ENCODE measurements at regions not wholly inside any gene's neighbourhood (a gene's known extent, or its start where the extent isn't known, plus 50 kb on each side); places are given as distances from the start of the nearest gene placed in this dataset.

DNA sequence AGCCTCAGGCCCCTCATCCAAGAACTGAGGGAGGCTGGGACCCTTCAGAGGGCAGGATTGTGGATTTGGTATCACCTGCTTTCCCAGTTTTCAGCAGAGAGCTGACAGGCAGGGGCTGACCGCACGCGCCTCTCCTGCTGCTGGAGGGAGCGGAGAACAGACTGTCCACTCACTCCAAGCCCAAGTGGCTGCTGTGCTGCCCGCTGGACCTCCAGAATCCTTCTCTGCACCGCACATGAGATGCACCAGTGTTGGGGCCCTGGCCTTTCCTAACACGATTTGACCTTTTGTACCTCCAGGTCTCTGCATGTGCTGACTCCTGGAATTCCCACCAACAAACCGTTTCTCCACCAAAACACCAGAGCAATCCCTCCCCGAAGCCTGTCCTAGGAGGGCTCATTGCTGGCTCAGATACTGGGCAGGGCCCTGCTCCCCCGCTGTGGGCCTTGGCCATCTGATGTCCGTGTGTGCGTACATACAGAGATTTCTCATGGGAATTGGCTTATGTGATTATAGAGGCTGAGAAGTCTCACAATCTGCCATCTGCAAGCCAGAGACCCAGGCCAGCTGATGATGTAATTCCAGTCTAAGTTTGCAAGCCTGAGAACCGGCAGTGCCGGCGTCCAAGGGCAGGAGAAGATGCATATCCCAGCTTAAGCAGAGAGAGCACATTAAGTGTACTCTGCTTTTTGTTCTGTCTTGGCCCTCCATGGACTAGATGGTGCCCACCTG lies 141.7 kb downstream of the GADD45G start:
- peaks cover 77% of the 10 kb centered on the region for H3K4me1 ChIP-seq (ENCODE audit: insufficient read depth, low read length)

DNA sequence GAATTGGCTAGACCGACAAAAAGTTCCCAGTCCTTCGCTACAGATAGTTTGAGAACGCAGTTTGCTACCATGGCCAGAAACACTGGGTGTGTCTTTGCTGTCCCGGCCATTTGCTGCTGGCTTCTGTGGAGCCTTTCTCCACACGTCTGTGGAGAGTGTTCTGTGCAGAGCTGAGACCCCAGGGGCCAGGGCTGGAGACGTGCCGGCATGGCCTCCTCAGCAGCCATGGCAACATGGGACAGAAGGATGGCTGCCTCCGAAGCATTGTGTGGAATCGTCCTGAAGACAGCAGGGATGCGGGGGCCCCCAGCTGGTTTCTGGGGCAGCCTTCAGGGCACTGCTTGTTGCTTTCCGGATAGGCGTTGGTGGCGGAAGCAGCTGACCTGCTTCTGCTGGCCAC lies 142.8 kb downstream of the GADD45G start:
- ChIA-PET CTCF (no interaction called here), POLR2A (no interaction called here)
- Histone ChIP-seq H3K4me1 (ENCODE audit: insufficient read depth, low read length) (peaks cover 68% of the 10 kb centered on the region), H3K27me3 (ENCODE audit: control insufficient read depth in 1 of 2, insufficient read depth in 2 of 2, low read length in 2 of 2) (no peaks in the 10 kb centered on the region), H3K27ac (ENCODE audit: low read depth in 1 of 2, low read length in 2 of 2) (no peak overlapping the region), H3K36me3 (ENCODE audit: insufficient read depth, low read length) (no peaks in the 10 kb centered on the region), H3K9me3 (ENCODE audit: control insufficient read depth in 1 of 2, insufficient read depth in 1 of 2, low read length in 2 of 2) (peaks cover 5 to 11% of the 10 kb centered on the region in 2 experiments), H3K4me3 (ENCODE audit: low read length) (no peak overlapping the region)
- no peak for DNase-seq
- Mint-ChIP-seq H3K4me3 (no peak overlapping the region), H3K9me3 (no peaks in the 10 kb centered on the region), H3K27ac (no peak overlapping the region), H3K27me3 (no peaks in the 10 kb centered on the region), H3K36me3 (ENCODE audit: low read depth) (no peaks in the 10 kb centered on the region), H3K4me1 (ENCODE audit: low read depth) (peaks cover 75% of the 10 kb centered on the region)
- intact Hi-C loops (cut with DNase I, micrococcal nuclease) = no loop called here
- TF ChIP-seq, protein P1, sequence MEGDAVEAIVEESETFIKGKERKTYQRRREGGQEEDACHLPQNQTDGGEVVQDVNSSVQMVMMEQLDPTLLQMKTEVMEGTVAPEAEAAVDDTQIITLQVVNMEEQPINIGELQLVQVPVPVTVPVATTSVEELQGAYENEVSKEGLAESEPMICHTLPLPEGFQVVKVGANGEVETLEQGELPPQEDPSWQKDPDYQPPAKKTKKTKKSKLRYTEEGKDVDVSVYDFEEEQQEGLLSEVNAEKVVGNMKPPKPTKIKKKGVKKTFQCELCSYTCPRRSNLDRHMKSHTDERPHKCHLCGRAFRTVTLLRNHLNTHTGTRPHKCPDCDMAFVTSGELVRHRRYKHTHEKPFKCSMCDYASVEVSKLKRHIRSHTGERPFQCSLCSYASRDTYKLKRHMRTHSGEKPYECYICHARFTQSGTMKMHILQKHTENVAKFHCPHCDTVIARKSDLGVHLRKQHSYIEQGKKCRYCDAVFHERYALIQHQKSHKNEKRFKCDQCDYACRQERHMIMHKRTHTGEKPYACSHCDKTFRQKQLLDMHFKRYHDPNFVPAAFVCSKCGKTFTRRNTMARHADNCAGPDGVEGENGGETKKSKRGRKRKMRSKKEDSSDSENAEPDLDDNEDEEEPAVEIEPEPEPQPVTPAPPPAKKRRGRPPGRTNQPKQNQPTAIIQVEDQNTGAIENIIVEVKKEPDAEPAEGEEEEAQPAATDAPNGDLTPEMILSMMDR (IDR thresholded peaks at IDR 0.05) = no peak
- no peak for ATAC-seq (ENCODE audit: poor library complexity)

More for the DNA sequence above, 141.7 kb downstream of the GADD45G start:
- H3K27ac ChIP-seq (ENCODE audit: low read depth in 1 of 2, low read length in 2 of 2) = no peak overlapping the region
- no peak overlapping the region for H3K27ac Mint-ChIP-seq
- ATAC-seq (ENCODE audit: poor library complexity) = no peak
- POLR2A ChIA-PET = no interaction called here
- H3K4me3 Mint-ChIP-seq = peak overlapping the region; percentile 20
- TF ChIP-seq, protein P1 (IDR thresholded peaks at IDR 0.05) = no peak
- CTCF ChIA-PET = no interaction called here
- intact Hi-C loops (cut with DNase I, micrococcal nuclease) = no loop called here
- no peaks in the 10 kb centered on the region for H3K36me3 ChIP-seq (ENCODE audit: insufficient read depth, low read length)
- peaks cover 85% of the 10 kb centered on the region for H3K4me1 Mint-ChIP-seq (ENCODE audit: low read depth)
- no peak for DNase-seq
- peaks cover 5 to 11% of the 10 kb centered on the region in 2 experiments for H3K9me3 ChIP-seq (ENCODE audit: control insufficient read depth in 1 of 2, insufficient read depth in 1 of 2, low read length in 2 of 2)
- no peak overlapping the region for H3K4me3 ChIP-seq (ENCODE audit: low read length)
- H3K27me3 ChIP-seq (ENCODE audit: control insufficient read depth in 1 of 2, insufficient read depth in 2 of 2, low read length in 2 of 2) = no peaks in the 10 kb centered on the region
- no peaks in the 10 kb centered on the region for H3K9me3 Mint-ChIP-seq
- H3K36me3 Mint-ChIP-seq (ENCODE audit: low read depth) = no peaks in the 10 kb centered on the region
- H3K27me3 Mint-ChIP-seq = no peaks in the 10 kb centered on the region

DNA sequence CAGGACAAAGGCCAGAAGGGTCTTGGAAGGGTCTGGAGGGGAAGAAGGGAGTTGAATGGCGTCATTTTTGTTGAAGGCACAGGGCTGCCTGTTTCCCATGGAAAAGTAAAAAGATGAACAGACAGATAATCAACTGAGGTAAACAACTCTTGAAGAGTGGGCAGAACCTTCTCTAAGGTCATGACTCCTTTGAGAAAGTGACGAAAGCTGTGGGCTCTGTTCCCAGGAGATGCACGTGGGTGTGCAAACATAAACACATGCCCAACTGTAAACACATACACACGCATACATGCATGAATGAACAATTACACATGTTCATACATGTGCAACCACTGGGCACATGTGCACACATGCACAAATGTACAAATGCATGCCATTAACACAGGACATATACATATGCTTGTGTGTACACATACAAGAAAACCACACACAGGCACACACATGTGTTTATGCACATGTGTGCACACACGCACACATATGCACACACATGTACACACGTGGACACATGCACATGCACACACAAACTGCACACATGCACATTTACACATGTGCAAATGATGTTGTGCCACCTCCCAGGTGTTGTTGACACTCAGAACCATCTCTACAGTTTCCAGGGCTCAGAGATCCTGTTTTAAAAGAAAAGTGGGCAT lies 143.3 kb downstream of the GADD45G start:
- Mint-ChIP-seq H3K4me3 (no peak overlapping the region), H3K4me1 (ENCODE audit: low read depth) (peaks cover 70% of the 10 kb centered on the region), H3K27ac (no peak overlapping the region), H3K27me3 (no peaks in the 10 kb centered on the region), H3K9me3 (no peaks in the 10 kb centered on the region), H3K36me3 (ENCODE audit: low read depth) (no peaks in the 10 kb centered on the region)
- CTCF ChIA-PET = no interaction called here
- Histone ChIP-seq H3K27ac (ENCODE audit: low read depth in 1 of 2, low read length in 2 of 2) (no peak overlapping the region), H3K9me3 (ENCODE audit: control insufficient read depth in 1 of 2, insufficient read depth in 1 of 2, low read length in 2 of 2) (peaks cover 5 to 11% of the 10 kb centered on the region in 2 experiments), H3K36me3 (ENCODE audit: insufficient read depth, low read length) (no peaks in the 10 kb centered on the region), H3K4me1 (ENCODE audit: insufficient read depth, low read length) (peaks cover 62% of the 10 kb centered on the region), H3K27me3 (ENCODE audit: control insufficient read depth in 1 of 2, insufficient read depth in 2 of 2, low read length in 2 of 2) (no peaks in the 10 kb centered on the region), H3K4me3 (ENCODE audit: low read length) (no peak overlapping the region)
- DNase-seq = no peak
- no peak for ATAC-seq (ENCODE audit: poor library complexity)
- intact Hi-C loops (cut with DNase I, micrococcal nuclease) = no loop called here
- TF ChIP-seq, protein P1 (IDR thresholded peaks at IDR 0.05) = no peak
- POLR2A ChIA-PET = no interaction called here

Measured in CD4-positive, alpha-beta T cell (primary cell).